ENCODE measurements at regions not wholly inside any gene's neighbourhood (a gene's known extent, or its start where the extent isn't known, plus 50 kb on each side); places are given as distances from the start of the nearest gene placed in this dataset.

GRCh38 chr5:96157841-96158291 lies 196.2 kb upstream of the ELL2 start:
- no peak overlapping the region for H3K4me3 ChIP-seq (replicated peaks; ENCODE audit: insufficient read depth, low read length)
- DNase-seq (ENCODE audit: low read depth in 1 of 2, low spot score in 1 of 2), result no peak
- H3K27ac ChIP-seq (replicated peaks), result no peak overlapping the region
- no peaks in the 10 kb centered on the region for H3K27me3 ChIP-seq (ENCODE audit: insufficient read depth, poor library complexity, severe bottlenecking)
- TF ChIP-seq POLR2AphosphoS5 (IDR thresholded peaks at IDR 0.05; ENCODE audit: low read depth) (no peak), GABPA (IDR thresholded peaks at IDR 0.05; ENCODE audit: low read depth) (no peak), CTCF (IDR thresholded peaks at IDR 0.05; ENCODE audit: insufficient read depth, low read length) (no peak), REST (IDR thresholded peaks at IDR 0.05; ENCODE audit: insufficient replicate concordance, low read depth) (no peak), SPI1 (IDR thresholded peaks at IDR 0.05; ENCODE audit: borderline replicate concordance, low read depth) (no peak)

GRCh38 chr5:96157077-96157780 lies 195.6 kb upstream of the ELL2 start:
- no peak overlapping the region for H3K27ac ChIP-seq (replicated peaks)
- H3K4me3 ChIP-seq (replicated peaks; ENCODE audit: insufficient read depth, low read length), result no peak overlapping the region
- DNase-seq (ENCODE audit: low read depth in 1 of 2, low spot score in 1 of 2), result no peak
- H3K27me3 ChIP-seq (ENCODE audit: insufficient read depth, poor library complexity, severe bottlenecking), result no peaks in the 10 kb centered on the region
- TF ChIP-seq REST (IDR thresholded peaks at IDR 0.05; ENCODE audit: insufficient replicate concordance, low read depth) (no peak), POLR2AphosphoS5 (IDR thresholded peaks at IDR 0.05; ENCODE audit: low read depth) (no peak), SPI1 (IDR thresholded peaks at IDR 0.05; ENCODE audit: borderline replicate concordance, low read depth) (no peak), CTCF (IDR thresholded peaks at IDR 0.05; ENCODE audit: insufficient read depth, low read length) (no peak), GABPA (IDR thresholded peaks at IDR 0.05; ENCODE audit: low read depth) (no peak)

GRCh38 chr5:96155147-96155546 lies 193.5 kb upstream of the ELL2 start:
- H3K27me3 ChIP-seq (ENCODE audit: insufficient read depth, poor library complexity, severe bottlenecking), result no peaks in the 10 kb centered on the region
- H3K4me3 ChIP-seq (replicated peaks; ENCODE audit: insufficient read depth, low read length), result no peak overlapping the region
- no peak overlapping the region for H3K27ac ChIP-seq (replicated peaks)
- no peak for DNase-seq (ENCODE audit: low read depth in 1 of 2, low spot score in 1 of 2)
- TF ChIP-seq REST (IDR thresholded peaks at IDR 0.05; ENCODE audit: insufficient replicate concordance, low read depth), result no peak
- TF ChIP-seq POLR2AphosphoS5 (IDR thresholded peaks at IDR 0.05; ENCODE audit: low read depth), result no peak
- TF ChIP-seq CTCF (IDR thresholded peaks at IDR 0.05; ENCODE audit: insufficient read depth, low read length), result no peak
- TF ChIP-seq SPI1 (IDR thresholded peaks at IDR 0.05; ENCODE audit: borderline replicate concordance, low read depth), result no peak
- TF ChIP-seq GABPA (IDR thresholded peaks at IDR 0.05; ENCODE audit: low read depth), result no peak
